CD4-positive, alpha-beta T cell treated with Interferon alpha-2 for 1 hour (primary cell): ENCODE measurements at regions not wholly inside any gene's neighbourhood (a gene's known extent, or its start where the extent isn't known, plus 50 kb on each side); places are given as distances from the start of the nearest gene placed in this dataset.
"Not testable (repeated sequence)": the region's sequence is repeated elsewhere in the genome, so short reads cannot be mapped to it uniquely, and the experiment has no call there.

Experiments
- DNase-seq, 2 donors: peaks; one replicate each; pipeline ENCODE4 v3.0.0-alpha.2; 2020 to 2022

DNA sequence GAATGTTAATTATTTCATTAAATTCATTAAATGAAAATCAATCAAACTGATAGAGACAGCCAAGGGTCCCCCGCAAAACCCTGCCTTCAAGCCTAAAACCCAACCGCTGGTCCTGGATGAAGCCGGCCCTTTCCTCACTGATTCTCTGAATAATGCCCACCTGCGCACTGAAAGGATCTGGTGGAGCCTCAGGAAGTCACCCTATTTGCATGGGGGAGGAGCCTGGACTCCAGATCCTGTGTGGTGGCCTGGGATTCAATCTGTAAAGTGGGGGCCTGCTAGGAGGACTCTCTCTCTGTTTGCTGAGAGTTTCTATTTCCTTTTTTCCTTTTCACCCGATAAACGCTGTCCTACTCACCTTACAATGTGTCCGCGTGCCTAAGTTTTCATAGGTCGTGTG, 97.9 kb upstream of the ADAMTS3 start:
- no peak for DNase-seq

DNA sequence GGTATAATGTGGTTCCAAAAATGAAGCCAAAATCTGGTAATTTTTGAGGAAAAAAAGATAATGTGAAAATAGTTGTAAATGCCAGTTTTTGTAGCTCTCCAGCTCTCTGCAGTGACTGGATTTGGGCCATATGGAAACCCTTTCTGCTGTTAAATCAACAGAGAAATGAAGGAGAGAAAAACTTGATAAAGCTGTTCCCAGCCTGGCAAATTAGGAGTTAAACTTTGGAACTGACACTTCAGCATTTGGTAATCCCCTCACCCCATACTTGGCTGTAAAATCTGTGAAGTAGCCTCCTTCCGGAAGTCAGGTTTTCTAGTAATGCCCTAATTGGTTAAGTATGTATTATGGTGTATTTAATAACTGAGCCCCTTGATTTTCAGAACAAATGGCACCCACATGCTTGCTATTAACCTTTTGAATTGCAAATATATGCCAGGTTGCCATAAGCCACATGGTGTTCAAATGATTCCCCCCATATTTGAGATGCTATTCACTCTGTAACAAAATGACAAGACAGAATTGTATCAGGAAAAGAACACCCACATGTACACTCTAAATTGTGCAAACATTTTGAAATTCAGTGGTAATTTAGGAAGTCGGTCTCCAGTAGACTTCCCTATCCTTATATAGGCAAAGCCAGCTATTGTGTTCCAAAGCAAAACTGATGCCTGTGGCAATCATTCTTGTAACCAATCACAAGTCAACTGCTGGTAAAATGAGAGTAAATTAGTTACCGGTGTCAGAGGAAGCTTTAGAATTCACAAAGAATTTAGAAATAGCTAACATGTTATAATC, 96.3 kb upstream of the ADAMTS3 start:
- no peak for DNase-seq

DNA sequence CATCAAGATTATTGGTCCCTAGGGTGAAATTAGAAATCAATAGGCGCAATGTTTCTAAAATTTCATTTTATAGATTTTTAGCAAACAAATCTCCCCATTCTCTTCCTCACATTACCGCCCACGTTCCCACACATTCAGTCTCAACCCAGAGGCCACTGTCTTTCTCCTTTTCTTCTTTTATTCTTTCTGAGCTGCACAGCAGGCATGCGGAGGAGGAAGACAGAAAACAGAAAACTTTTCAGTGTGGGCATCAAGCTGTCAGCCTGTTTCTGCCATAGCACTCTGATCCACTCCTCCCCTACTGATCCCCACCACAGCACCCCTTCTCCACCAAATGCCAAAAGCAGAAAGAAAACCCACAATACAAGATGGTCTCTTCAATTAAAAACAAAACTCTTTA, 94.8 kb upstream of the ADAMTS3 start:
- DNase-seq = no peak

DNA sequence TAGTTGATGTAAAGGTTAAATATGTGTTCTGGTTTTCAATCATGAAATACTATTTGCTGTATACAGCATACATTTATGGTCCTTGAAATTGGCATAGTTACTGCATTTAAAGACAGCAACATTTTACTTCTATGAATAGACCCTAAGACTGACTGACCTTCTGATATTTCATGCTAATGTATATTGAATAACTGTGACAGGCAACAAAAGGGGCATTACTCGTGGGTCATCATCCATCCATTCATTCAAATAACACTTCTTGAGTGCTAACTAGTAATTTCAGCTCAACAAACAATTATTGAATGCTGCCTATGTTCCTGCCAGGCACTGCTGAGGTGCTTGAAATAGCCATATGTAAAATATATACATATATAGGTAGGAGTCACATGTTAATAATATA, 92.8 kb upstream of the ADAMTS3 start:
- DNase-seq = no peak

DNA sequence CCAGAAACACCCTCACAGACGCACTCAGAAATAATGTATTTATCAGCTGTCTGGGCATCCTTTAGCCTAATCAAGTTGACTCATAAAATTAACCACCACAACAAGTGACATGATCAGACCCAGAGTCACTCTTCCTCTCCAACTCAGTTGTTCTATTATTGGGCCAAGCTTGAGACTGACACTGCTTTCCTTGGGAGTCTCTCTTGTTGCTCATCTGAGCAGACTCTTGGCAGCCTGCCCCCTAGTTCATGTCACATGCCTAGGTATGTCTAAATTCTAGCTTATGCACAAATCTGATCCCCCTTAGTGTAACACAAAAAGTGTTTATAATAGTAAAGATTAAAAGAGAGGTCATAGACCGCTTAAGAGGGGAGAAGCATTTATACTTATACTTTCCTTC, 72.6 kb upstream of the ADAMTS3 start:
- DNase-seq = no peak

DNA sequence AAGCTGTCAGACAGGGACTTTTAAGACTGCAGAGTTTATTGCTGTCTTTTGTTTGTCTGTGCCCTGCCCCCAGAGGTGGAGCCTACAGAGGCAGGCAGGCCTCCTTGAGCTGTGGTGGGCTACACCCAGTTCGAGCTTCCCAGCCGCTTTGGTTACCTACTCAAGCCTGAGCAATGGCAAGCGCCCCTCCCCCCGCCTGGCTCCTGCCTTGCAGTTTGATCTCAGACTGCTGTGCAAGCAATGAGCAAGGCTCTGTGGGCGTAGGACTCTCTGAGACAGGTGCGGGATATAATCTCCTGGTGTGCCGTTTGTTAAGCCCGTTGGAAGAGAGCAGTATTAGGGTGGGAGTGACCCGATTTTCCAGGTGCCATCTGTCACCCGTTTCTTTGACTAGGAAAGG, 67.8 kb upstream of the ADAMTS3 start:
- DNase-seq = not testable (repeated sequence)

DNA sequence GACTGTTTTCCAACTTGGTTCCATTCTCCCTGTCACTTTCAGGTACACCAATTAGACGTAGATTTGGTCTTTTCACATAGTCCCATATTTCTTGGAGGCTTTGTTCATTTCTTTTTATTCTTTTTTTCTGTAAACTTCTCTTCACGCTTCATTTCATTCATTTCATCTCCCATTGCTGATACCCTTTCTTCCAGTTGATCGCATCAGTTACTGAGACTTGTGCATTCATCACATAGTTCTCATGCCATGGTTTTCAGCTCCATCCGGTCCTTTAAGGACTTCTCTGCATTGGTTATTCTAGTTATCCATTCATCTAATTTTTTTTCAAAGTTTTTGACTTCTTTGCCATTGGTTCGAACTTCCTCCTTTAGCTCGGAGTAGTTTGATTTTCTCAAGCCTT, 66.9 kb upstream of the ADAMTS3 start:
- not testable (repeated sequence) for DNase-seq

DNA sequence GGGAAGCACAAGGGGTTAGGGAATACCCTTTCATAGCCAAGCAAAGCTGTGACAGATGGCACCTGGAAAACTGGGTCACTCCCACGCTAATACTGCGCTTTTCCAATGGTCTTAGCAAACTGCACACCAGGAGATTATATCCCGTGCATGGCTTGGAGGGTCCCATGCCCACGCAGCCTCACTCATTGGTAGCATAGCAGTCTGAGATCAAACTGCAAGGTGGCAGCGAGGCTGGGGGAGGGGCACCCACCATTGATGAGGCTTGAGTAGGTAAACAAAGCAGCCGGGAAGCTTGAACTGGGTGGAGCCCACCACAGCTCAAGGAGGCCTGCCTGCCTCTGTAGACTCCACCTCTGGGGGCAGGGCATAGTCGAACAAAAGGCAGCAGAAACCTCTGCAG, 63.2 kb upstream of the ADAMTS3 start:
- DNase-seq = not testable (repeated sequence)

DNA sequence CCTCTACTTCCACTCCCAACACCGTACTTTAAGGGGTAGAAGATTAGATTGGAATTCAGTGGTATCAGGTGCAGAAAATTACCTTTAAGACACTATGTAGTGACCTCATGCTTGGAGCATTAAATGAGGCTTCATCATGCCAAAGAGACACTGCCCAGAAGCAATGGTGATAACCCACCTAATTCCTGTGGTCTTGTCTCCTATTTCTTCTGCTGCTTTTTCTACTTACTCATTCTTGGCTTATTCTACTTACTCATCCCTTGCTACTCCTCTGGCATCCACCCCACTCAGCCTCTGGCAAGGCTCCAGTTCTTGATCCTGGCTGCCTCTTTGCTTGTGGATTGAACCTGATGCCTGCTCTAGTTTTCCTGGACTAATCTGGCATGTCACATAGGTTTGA, 62.3 kb upstream of the ADAMTS3 start:
- no peak for DNase-seq

DNA sequence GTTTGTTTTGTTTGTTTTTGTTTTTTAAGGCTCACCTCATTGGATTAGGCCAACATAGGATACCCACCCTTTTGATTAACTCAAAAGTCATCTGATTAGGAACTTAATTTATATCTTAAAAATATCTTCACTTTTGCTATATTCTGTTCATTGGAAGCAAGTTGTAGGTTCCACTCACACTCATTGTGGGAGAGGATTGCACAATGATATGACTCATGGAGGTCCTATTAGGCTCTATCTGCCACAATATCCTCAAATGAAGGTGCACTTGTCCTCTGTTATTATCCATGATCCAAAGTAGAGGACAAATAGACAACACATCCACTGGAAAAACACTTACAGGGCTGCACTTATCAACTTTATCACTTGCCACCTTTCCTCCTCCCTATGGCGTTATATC, 60.5 kb upstream of the ADAMTS3 start:
- DNase-seq = no peak

DNA sequence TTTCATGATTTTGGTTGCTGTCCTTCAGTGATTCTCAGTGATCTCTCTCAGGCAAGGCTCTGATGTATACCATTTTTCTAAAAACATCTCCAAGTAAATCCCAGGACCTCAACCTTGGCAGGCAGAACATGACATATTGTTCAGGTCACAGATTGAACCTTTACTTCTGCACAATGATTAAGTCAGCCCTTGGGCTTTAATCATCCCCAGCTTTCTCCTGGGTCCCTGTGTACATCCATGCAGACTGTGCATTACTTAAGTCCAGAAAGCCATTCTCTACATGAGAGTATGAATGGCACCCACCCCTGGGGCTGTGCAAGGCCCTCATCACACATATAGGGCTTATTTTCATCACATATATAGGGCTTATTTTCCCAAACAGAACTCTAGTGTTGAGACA, 58.7 kb upstream of the ADAMTS3 start:
- no peak for DNase-seq
